Esophagus squamous epithelium (tissue), 5 donors: ENCODE measurements at regions not wholly inside any gene's neighbourhood (a gene's known extent, or its start where the extent isn't known, plus 50 kb on each side); places are given as distances from the start of the nearest gene placed in this dataset.
"Not testable (repeated sequence)": the region's sequence is repeated elsewhere in the genome, so short reads cannot be mapped to it uniquely, and the experiment has no call there.

Experiments
- DNase-seq: peaks from one replicate; lab custom pipeline; 2025; lab: John Stamatoyannopoulos, UW
- H3K27ac ChIP-seq, 4 donors: fragments of 200-600 bp; sonication (generic); one replicate each; pipeline ENCODE4 v1.5.1; 2016 to 2019; ENCODE audit warnings: mild to moderate bottlenecking in 1 of 4
- H3K27me3 ChIP-seq, 4 donors: fragments of 200-600 bp; sonication (generic); 1 replicate in 3 of 4; 2 replicates in 1 of 4; pipeline versions ENCODE4 v1.5.1 to v1.6.0; 2017 to 2021; ENCODE audit warnings: antibody characterized with exemption in 1 of 4
- H3K36me3 ChIP-seq, 3 donors: fragments of 200-600 bp; sonication (generic); one replicate each; pipeline ENCODE4 v1.5.1; 2016 to 2019
- H3K4me1 ChIP-seq, 3 donors: fragments of 200-600 bp; sonication (generic); one replicate each; pipeline ENCODE4 v1.5.1; 2017 to 2019
- H3K4me3 ChIP-seq, 4 donors: fragments of 200-600 bp; sonication (generic); 1 replicate in 3 of 4; 2 replicates in 1 of 4; pipeline ENCODE4 v1.5.1; 2016 to 2019; ENCODE audit warnings: mild to moderate bottlenecking in 2 of 4, moderate library complexity in 1 of 4
- H3K9me3 ChIP-seq, 3 donors: fragments of 200-600 bp; sonication (generic); one replicate each; pipeline ENCODE4 v1.5.1; 2016 to 2019
- POLR2A ChIP-seq, 4 donors: fragments of 450-650 bp; IDR thresholded peaks; one replicate each; pipeline ENCODE4 v1.6.1; 2017; ENCODE audit warnings: antibody characterized with exemption in 4 of 4, mild to moderate bottlenecking in 4 of 4, moderate library complexity in 3 of 4
- WGBS, 2 donors: methylation state at CpG; one replicate each; pipeline ENCODE4 v1.1.5; 2018; 5-methylcytosine and 5-hydroxymethylcytosine counted together
- intact Hi-C: fragments of 100-400 bp; cut with DNase I; formaldehyde crosslinking; loops from one replicate; pipeline ENCODE4 v1.15.0; 2022
- TF ChIP-seq, protein P1 (sequence below), 6 experiments: fragments of 450-650 bp in 4 of 6; fragments of 200-600 bp in 2 of 6; sonication (generic) in 2 of 6; IDR thresholded peaks; one replicate each; pipeline ENCODE4 v1.5.1; 2016 to 2019; ENCODE audit warnings: antibody characterized with exemption in 6 of 6, mild to moderate bottlenecking in 4 of 6, moderate library complexity in 4 of 6
- donor health status: DM: yes; HTN: yes; CAD: no.

DNA sequence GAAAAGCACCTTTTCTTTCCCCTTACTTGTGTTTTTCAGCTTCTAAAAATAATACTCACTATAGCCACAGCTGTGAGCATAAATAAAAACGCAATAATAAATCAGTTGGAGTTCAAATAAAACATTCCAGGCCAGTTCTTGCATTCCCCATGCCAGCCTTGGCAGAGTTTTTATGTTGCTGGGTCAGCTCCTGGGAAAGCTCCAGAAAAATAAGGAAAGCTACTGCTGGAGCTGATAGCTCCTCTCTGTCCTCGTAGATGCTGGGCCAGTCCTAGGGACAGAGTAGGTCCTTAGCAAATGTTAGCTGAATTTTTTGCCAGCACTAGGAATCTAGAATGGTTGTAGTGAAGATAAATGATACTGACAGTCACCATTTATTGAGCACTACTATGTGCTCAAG lies 389.0 kb upstream of the SYNCRIP start:
- Histone ChIP-seq H3K9me3 (no peaks in the 10 kb centered on the region), H3K4me1 (no peaks in the 10 kb centered on the region), H3K27ac (no peak overlapping the region), H3K4me3 (no peak overlapping the region), H3K27me3 (no peaks in the 10 kb centered on the region), H3K36me3 (no peaks in the 10 kb centered on the region)
- no peak for TF ChIP-seq POLR2A (IDR thresholded peaks at IDR 0.05)
- TF ChIP-seq, protein P1, sequence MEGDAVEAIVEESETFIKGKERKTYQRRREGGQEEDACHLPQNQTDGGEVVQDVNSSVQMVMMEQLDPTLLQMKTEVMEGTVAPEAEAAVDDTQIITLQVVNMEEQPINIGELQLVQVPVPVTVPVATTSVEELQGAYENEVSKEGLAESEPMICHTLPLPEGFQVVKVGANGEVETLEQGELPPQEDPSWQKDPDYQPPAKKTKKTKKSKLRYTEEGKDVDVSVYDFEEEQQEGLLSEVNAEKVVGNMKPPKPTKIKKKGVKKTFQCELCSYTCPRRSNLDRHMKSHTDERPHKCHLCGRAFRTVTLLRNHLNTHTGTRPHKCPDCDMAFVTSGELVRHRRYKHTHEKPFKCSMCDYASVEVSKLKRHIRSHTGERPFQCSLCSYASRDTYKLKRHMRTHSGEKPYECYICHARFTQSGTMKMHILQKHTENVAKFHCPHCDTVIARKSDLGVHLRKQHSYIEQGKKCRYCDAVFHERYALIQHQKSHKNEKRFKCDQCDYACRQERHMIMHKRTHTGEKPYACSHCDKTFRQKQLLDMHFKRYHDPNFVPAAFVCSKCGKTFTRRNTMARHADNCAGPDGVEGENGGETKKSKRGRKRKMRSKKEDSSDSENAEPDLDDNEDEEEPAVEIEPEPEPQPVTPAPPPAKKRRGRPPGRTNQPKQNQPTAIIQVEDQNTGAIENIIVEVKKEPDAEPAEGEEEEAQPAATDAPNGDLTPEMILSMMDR (IDR thresholded peaks at IDR 0.05), result no peak
- 39 to 47% methylated on average over 2 of the region's 2 CpGs for WGBS, 2 donors
- intact Hi-C loops, result no loop called here
- no peak for DNase-seq

DNA sequence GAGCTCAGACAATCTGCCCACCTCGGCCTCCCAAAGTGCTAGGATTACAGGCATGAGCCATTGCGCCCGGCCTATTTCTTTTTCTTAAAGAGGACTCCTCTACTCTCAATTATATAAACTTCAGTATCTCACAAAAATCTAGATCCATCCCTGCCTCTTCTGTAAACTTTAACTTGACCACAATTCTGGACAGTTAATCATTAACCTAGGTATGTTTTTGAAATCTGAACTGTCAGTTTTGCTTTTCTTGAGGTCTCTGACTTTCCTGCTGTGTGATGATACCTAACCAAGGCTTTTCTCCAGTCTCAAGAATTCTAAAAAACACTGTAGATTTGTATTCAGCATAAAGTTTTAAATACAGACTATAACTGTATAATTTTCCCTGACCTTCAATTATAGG lies 388.2 kb upstream of the SYNCRIP start:
- H3K4me1 ChIP-seq, result no peaks in the 10 kb centered on the region
- WGBS, 2 donors, result 41 to 75% methylated on average over 3 of the region's 3 CpGs
- no peaks in the 10 kb centered on the region for H3K9me3 ChIP-seq
- no peaks in the 10 kb centered on the region for H3K27me3 ChIP-seq
- TF ChIP-seq, protein P1 (IDR thresholded peaks at IDR 0.05), result no peak
- TF ChIP-seq POLR2A (IDR thresholded peaks at IDR 0.05), result no peak
- DNase-seq, result no peak
- intact Hi-C loops, result no loop called here
- H3K27ac ChIP-seq, result no peak overlapping the region
- H3K4me3 ChIP-seq, result no peak overlapping the region
- H3K36me3 ChIP-seq, result no peaks in the 10 kb centered on the region

DNA sequence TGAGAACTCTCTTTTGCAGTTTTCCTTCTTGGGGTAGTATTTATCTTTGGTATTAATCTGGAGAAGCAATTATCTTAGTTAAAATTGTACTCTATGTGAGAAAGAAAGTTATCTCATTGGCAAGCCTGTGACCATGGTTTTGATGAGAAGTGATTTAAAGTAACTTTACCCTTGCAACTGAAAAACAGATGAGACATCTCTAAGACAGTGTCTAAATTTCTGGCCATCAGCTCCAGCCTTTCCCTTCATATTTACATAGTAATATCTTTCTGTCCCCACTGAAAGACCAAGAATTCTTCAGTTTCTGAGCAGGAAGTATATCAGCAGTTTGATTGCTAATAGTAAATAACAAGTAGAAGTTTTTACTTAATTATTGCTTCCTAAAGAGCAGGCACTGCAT lies 386.1 kb upstream of the SYNCRIP start:
- no peak for TF ChIP-seq POLR2A (IDR thresholded peaks at IDR 0.05)
- TF ChIP-seq, protein P1 (IDR thresholded peaks at IDR 0.05), result no peak
- no peak overlapping the region for H3K27ac ChIP-seq
- intact Hi-C loops, result no loop called here
- H3K9me3 ChIP-seq, result no peaks in the 10 kb centered on the region
- H3K4me1 ChIP-seq, result no peaks in the 10 kb centered on the region
- no peak for DNase-seq
- no peaks in the 10 kb centered on the region for H3K36me3 ChIP-seq
- H3K4me3 ChIP-seq, result no peak overlapping the region
- H3K27me3 ChIP-seq, result no peaks in the 10 kb centered on the region

DNA sequence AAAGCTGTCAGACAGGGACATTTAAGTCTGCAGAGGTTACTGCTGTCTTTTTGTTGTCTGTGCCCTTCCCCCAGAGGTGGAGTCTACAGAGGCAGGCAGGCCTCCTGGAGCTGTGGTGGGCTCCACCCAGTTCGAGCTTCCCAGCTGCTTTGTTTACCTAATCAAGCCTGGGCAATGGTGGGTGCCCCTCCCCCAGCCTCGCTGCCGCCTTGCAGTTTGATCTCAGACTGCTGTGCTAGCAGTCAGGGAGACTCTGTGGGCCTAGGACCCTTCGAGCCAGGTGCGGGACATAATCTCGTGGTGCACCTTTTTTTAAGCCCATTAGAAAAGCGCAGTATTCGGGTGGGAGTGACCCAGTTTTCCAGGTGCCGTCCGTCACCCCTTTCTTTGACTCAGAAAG lies 384.2 kb upstream of the SYNCRIP start:
- WGBS, 2 donors, result 37 to 71% methylated on average over 8 to 10 of the region's 10 CpGs

DNA sequence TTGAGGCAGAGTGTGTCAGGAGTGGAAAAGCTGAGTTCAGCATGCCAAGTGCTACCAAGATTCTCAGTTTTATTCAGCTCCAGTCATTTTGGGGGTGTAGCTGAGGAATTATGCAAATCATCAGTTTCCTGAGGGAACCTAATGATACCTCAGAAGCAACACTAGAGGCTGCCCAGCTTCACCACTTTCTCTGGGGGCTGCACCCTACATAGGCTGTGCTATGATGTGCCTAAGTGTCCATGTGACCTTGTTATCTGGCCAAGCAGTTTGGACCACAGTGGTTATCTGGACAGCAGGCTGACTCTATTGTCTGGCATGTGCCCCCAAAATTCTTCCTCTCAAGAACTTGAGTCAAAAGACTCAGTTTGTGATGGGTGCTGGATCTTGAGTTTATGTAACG lies 374.6 kb upstream of the SYNCRIP start:
- intact Hi-C loops, result no loop called here
- Histone ChIP-seq H3K27me3 (no peaks in the 10 kb centered on the region), H3K36me3 (no peaks in the 10 kb centered on the region), H3K27ac (no peak overlapping the region), H3K9me3 (no peaks in the 10 kb centered on the region), H3K4me1 (no peaks in the 10 kb centered on the region), H3K4me3 (no peak overlapping the region)
- no peak for TF ChIP-seq POLR2A (IDR thresholded peaks at IDR 0.05)
- TF ChIP-seq, protein P1 (IDR thresholded peaks at IDR 0.05), result no peak
- DNase-seq, result no peak
- WGBS, 2 donors, result 67 to 83% methylated on average over 1 of the region's 1 CpG

More for the DNA sequence above, 384.2 kb upstream of the SYNCRIP start:
- H3K27ac ChIP-seq, H3K4me1 ChIP-seq, H3K36me3 ChIP-seq, H3K4me3 ChIP-seq, DNase-seq, intact Hi-C loops, H3K9me3 ChIP-seq, H3K27me3 ChIP-seq: not testable (repeated sequence)

DNA sequence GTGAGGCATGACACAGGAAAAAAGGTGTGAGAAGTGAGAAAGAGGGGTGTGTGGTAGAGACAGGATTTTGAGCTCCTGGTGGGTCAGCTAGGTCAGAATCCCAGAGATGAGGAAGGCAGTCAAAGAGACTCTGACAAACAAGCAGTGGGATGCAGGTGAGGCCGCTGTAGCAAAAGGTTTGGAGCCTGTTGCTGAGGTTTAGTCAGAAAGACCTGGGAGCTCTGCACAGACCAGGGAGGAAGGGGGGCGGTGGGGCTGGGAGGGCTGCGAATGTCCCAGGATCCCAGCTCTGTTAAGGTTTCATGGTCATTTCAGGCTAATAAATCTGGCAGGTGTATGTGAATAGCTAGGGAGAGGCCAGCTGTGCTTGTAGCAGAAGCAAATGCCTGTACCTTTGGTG lies 373.9 kb upstream of the SYNCRIP start:
- intact Hi-C loops, result no loop called here
- H3K27ac ChIP-seq, result no peak overlapping the region
- no peaks in the 10 kb centered on the region for H3K9me3 ChIP-seq
- H3K4me3 ChIP-seq, result no peak overlapping the region
- no peaks in the 10 kb centered on the region for H3K27me3 ChIP-seq
- TF ChIP-seq POLR2A (IDR thresholded peaks at IDR 0.05), result no peak
- TF ChIP-seq, protein P1 (IDR thresholded peaks at IDR 0.05), result no peak
- H3K36me3 ChIP-seq, result no peaks in the 10 kb centered on the region
- H3K4me1 ChIP-seq, result no peaks in the 10 kb centered on the region
- WGBS, 2 donors, result 56 to 60% methylated on average over 2 to 3 of the region's 3 CpGs
- DNase-seq, result no peak
